ENCODE measurements at regions not wholly inside any gene's neighbourhood (a gene's known extent, or its start where the extent isn't known, plus 50 kb on each side); places are given as distances from the start of the nearest gene placed in this dataset.

DNA sequence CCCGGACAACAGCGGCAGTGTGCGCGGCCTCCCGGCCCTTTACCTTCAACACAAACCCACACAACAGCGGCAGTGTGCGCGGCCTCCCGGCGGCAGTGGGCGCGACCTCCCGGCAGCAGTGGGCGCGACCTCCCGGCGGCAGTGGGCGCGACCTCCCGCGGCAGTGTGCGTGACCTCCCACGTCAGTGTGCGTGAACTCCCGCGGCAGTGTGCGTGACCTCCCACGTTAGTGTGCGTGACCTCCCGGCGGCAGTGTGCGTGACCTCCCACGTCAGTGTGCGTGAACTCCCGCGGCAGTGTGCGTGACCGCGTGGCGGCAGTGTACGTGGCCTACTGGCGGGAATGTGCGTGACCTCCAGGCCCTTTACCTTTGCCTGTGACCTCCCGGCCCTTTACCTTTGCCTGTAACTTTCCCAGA, 576.6 kb upstream of the FRG1 start:
- DNase-seq (ENCODE audit: low spot score): no peak

DNA sequence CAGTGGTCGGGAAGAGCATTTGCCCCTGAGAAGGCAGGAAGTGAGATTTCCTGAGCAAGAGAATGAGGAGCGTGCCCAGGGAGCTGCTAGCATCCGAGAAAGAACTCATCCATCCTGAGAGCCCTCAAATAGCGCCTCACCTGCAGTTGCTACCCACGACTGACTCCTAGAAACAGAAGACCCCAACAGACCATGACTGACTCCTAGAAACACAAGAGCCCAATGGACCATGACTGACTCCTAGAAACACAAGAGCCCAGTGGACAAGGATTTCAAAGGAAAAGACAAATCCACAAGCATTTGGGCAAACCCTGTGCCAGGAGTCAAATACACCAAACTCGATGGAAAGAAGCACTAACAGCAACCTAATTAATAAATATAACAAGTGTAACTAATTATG, 575.2 kb upstream of the FRG1 start:
- DNase-seq (ENCODE audit: low spot score): no peak

DNA sequence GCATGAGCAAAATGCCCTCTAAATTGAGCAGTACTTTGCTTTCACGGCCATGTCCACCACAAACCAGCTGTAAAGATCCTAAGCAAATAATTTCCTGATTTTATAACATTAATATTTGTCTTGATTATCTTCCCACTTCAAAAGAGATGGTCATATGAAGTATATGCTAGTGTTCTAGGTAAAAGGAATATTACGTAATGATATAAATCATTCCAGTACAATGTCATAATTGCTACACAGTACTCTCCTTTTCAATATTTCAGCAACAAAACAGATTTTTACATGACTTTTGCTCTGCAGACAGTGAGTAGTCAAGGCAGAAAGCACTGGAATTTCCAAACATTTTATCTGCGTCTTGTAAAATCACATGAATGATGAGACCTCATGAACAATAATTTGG, 572.8 kb upstream of the FRG1 start:
- DNase-seq (ENCODE audit: low spot score): no peak

DNA sequence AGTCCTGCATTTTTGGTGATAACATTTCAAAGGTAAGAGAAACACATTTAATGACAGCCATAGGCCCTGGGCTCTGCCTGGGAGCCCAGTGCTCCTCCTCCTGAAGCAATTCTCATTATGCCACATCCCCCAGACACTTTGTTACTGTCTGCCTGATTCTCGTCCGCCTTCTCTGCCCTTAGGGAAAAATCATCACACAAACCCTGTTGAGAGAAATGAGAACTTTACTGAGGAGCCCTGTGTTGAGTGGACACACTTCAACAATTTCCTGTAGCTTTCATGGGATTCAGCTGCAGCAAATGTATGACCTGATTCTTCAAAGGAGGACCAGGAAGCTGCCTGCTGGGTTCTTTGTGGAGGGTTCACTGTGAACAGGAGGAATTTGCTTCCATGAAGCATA, 566.5 kb upstream of the FRG1 start:
- no peak for DNase-seq (ENCODE audit: low spot score)

DNA sequence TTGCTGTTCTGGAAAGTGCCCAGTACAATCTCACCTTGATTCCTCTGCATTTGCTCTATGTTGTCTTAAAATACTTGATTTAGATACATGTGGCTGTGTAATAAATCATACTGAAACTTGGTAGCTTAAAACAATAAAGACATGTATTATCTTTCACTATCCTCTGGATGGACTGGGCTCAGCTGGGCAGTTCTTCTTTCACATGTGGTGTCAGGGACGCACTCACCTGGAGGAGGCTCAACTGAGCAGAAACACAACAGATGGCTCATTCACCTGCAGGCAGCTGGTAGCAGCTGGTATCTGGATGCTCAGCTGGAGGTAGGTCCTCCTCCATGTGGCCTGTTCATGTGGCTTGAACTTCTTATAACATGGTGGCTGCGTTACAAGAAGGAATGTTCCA, 563.8 kb upstream of the FRG1 start:
- no peak for DNase-seq (ENCODE audit: low spot score)

DNA sequence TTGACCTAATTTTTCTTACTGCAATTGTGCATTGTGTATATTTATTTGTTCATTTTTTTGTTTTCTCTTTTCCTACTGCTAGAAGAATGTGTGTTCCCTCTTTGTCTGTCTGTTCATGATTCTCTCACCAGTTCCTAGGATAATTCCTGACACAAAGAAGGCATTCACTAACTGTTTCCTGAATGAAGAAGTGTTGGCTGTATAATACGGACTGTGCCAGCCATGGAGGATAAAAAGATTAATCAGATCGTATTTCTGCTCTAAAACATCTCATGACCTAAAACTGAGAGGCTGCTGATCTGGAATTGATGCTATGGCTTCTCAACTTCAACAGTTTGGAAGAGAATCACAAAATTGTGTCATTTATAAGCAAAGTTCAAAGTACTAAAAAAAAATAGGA, 563.1 kb upstream of the FRG1 start:
- no peak for DNase-seq (ENCODE audit: low spot score)

DNA sequence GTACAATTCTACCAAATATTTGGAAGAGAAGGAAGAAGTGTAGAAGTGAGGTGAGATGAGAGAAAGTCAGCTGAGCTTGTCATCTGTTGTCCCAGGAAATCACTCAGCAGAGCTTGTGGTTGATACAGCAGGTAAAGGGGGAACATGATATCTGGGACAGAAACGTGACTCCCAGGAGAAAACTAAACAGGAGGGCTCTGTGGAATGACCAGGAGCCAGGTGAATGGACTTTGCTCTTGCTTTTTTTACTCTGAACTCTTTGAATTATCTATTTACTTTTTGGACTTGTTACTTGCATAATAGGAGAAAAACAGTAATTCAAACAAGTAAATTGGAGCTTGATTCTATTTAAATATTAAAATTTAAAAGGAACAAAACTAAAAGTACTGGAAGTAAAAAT, 555.6 kb upstream of the FRG1 start:
- DNase-seq (ENCODE audit: low spot score): no peak

DNA sequence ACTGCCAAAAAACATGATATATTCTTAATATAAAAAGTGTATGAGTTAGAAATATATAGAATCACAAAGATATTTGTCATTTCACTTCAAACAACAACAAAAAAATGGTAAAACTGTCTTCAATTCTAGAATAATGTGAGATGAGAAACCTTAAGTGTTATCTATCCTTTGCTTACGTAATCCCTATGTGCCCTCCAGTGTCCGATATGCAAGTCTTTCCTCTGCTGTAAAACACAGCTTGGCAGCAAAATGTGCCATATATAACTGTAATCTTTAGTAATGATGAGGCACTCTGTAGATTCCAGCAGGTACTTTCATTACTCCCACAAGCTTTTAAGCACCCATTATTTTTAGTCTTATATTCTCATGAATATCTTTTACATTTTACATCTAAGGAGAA, 555.1 kb upstream of the FRG1 start:
- no peak for DNase-seq (ENCODE audit: low spot score)

DNA sequence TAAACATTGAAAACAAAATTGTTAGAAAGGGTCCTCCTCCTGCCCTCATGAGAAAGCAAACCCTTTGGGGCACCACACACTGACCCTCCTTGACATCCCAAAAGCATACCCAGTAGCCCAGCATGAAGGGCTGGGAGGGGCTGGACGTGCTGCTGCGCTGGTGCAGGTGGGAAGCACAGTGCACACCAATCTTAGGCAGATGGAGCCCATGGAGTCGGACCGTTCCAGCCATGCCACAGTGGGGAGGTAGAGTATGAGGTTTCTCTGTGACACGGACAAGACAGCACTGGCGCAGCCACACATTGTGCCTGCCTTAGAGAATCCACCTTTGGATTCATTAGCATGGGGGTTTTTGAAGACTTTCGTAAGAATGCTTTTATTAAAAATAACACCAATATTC, 544.2 kb upstream of the FRG1 start:
- DNase-seq (ENCODE audit: low spot score): no peak

DNA sequence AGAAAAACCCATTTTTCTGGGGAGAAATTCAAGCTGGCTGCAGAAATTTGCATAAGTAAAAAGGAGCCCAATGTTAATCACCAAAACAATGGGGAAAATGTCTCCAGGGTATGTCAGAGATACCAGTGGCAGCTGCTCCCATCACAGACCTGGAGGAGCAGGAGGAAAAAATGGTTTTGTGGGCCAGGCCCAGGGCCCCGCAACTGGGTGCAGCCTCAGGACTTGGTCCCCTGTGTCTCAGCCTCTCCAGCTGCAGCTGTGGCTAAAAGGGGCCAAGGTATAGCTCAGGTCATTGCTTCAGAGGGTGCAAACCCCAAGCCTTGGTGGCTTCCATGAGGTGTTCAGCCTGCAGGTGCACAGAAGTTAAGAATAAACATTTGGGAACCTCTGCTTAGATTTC, 536.4 kb upstream of the FRG1 start:
- no peak for DNase-seq (ENCODE audit: low spot score)

DNA sequence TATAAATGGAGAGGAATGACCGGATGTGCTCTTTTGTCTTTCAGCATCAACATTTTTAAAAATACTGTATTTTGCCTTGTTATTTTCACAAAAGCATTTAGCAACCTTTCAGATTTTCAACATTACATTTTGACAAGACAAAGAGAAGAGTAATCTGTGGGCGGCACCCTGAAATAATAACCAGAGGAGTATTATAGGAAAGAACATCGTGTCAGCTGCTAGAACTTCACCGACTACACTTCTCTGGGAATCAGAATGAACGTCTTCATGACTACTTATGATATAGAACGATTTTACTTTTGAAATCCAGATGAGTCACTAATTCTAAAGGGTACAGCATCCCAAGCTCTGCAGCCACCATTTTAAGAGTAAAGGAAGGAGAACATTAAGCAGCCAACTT, 531.5 kb upstream of the FRG1 start:
- no peak for DNase-seq (ENCODE audit: low spot score)

DNA sequence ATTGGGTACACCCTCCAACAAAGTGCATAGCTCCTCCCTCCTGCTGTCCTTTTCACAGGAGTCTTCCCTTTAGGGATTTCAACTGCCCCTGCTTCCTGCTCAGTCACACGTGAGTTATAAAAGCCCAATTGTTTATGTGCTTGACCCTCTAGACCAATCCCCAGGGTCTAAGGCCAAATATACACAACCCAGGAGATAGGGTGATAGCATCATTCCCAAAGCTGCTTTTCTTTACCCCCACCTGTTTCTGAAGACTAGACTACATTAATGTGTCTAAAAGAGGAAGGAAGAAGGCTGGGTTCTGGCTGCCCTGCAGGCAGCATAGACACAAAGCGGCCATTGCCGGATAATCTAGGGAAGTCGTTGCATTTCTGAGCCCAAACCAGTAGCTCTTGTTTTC, 526.7 kb upstream of the FRG1 start:
- no peak for DNase-seq (ENCODE audit: low spot score)

DNA sequence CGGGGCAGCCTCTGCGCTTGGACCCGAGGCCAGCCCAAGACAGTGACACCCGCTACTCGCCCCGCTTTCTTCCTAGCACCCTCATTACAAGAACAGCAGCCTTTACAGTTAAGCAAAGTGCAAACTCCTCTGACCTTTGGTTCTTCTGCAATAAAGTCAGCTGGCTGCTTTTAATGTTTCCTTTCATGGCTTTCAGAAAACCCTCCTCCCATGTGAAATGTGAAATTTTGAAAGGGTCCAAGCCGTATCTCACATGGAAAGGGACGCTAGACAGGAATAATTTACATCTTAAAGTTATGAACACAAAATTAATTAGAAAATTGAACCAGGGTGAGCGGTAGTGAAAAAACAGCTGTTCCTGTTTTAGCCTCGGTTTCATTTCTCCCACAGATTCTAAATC, 520.1 kb upstream of the FRG1 start:
- no peak for DNase-seq (ENCODE audit: low spot score)

DNA sequence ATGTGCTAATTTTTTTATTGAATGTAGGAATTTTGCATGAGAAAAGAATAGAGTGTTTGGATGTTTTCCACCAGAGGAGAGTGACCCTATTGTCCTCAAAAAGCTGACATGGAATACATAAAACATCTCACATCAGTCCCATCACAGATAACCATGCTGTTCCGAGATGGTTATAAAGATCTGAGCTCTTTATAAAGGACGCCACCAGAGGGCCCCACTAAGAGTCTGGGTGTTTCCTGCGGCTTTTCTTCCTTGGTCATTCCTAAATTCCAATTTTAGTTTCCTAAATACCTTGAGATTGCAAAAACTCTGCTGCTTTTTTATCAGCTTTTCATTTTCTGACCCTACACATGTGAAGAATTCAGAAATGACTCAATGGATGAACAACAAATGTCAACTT, 504.5 kb upstream of the FRG1 start:
- no peak for DNase-seq (ENCODE audit: low spot score)

DNA sequence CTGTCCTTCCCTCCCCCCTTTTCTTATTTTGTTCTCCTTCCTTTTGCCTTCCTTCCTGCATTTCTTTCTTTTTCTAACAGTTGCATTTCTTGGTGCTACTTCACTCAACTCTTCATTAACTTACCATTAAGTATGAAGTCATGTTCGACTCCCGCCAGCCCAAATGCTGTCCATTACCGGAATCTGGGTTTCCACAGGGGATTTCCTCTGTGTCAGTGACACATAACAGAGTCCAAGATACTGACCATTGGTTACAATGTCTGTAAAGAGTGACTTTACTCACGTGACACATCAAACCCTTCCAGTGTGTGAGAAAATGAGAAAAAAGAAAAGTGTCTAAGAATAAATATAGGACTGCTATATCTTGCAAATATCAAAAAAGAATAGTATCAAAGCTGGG, 500.0 kb upstream of the FRG1 start:
- no peak for DNase-seq (ENCODE audit: low spot score)

DNA sequence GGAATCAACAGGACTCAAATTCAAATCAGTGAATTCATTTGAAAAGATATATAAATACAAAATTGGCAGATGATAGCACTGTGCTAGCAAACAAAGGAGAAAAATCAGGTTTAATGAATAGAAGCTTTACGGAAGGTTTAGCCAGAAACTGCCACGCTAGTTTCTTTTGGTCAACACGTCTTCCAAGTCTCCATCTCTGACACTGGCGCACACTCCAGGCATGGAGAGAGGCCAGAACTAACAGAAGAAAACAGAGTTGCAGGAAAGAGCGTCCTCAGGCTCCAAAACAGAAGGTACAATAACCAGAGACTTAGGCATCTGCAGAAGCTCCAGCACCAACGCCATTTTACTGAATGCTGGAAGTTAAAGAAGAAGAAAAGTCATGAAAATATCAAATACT, 497.3 kb upstream of the FRG1 start:
- DNase-seq (ENCODE audit: low spot score): no peak

DNA sequence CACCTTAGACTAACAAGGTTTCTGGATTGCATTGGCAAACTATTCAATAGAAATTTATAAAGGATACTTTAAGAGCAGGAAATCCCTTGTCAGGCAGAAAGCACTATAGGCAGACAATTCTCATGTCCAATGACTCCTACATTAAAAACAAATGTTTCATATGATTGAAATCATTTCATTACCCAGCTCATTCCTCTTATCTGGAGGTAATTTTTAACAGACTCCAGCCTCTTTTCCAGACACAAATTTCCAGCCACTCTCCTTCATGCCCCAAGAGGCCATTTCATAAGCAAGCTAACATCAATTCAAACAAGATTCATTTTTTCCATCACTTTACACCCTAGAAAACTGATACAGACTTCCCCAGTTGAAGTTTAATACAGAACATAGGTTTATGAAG, 495.1 kb upstream of the FRG1 start:
- DNase-seq (ENCODE audit: low spot score): no peak

DNA sequence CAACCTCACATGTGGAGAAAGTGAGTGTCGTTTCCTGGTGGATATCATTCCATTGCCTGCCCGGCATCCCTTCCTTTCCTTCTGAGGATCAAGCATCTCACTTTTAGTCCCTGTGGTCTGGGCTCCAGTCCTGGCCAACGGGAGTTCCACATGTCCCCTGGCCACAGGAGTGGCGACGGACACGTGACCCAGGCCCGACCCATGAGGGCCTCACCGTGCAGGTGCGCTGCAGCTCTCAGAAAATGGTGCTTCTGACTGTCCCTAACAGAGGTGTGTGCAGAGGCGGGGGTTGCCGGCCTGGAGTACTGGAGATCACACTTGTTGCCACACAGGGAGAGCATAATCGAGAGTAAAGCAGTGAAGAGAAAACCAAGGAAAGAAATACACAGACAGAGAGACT, 476.9 kb upstream of the FRG1 start:
- DNase-seq (ENCODE audit: low spot score): no peak

DNA sequence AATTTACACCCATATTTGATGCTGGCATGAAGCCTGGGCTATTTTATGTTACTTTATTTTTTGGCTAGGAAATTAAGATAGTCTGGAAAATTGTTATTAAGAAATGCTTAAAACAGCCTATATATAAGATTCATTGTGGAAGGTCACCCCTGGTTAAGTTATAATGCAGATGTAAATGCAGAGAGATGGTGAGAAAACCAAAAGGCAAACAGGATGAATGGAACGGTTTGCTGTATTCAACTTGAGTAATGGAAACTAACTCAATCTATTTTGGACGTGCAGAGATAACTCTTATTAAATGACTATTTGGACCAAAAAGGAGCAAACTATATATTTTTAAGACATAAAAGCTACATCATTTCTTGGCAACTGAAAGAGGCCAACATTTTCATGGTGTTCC, 446.3 kb upstream of the FRG1 start:
- DNase-seq (ENCODE audit: low spot score): no peak

DNA sequence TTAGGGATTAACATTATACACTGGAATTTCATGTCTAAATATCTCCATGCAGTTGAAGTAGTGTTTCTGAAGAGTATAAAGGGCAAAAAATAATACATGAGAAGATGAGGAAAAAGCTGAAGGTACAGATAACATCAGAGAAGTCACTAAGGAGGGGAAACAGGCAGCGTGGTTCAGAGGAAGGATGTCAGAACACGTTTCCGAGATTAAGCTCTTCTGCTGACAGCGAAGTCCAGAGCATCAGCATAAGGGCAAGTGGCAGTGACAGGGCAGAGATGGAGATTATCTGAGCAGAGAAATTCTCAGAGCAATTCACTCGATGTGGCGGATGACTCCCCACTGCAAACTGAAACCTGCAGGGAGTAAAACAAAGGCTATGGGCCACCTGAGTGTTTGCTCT, 443.2 kb upstream of the FRG1 start:
- DNase-seq (ENCODE audit: low spot score): no peak

DNA sequence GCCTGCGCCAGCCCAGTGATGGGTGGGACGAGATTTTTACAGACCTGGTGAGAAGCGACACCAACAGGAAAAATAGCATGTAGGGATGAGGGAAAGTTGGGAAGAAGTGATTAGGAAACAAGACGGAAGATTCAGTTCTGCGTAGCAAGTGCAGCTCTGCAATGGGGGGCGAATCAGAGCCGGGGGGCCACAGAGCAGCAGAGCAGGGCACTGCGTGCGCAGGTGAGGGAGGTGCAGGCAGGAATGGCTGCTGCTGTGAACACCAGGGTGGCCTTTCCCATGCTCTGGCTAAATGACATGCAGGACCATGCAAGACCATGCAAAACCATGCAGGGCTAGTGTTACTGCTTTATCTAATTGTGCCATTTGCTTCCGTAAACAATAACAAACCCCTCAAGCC, 442.7 kb upstream of the FRG1 start:
- no peak for DNase-seq (ENCODE audit: low spot score)

DNA sequence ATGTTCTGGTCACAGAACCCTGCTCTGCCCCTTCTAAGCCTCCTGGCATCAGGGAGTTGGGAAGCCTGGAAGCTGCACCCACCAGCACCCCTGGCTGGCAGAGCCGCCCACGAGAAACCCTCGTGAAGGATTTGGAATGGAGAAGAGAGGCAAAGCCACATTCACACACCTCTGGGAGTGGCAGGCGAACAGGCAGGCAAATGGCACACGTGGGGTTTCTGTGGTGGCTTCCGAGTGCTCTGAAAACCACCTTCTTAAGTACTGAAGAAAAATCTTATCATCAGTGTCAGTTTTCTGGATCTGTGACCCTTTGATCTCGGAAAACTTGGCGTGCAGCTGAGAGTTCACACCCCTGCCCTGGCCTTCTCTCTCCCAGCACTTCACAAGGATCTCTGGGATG, 442.2 kb upstream of the FRG1 start:
- no peak for DNase-seq (ENCODE audit: low spot score)

DNA sequence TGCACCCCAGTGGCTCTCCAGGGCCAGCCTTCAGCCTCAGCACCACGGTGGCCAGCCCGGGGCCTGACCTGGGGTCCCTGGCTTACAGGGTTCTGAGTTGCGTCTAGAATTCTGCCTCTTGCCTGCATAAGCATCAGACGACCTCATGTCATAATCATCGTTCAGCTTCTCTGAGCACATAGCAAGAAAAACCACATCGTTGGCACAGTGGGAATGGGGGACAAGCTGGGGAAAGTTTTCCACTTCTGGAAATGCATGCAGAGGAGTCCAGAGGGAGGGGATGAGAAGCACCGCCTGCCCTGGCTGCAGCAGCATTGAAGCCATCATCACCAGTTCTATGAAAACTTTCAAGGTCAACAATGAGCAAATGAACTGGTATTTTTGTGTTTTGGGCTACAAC, 441.0 kb upstream of the FRG1 start:
- DNase-seq (ENCODE audit: low spot score): no peak

DNA sequence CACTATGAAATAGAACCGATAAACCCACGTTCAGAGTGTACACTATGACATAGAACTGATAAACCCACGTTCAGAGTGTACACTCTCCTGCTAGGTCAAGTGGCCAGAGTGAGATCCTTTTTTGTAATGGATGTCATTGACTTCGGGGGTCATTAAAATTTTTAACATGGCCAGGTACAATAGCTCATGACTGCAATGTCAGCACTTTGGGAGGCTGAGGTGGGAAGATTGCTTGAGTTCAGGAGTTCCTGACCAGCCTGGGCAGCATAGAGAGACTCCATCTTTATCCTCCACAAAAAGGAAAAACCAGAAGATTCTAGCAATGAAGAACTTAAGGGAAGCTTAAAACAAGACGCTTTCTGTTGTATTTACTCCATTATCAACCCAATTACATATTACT, 439.7 kb upstream of the FRG1 start:
- DNase-seq (ENCODE audit: low spot score): no peak

DNA sequence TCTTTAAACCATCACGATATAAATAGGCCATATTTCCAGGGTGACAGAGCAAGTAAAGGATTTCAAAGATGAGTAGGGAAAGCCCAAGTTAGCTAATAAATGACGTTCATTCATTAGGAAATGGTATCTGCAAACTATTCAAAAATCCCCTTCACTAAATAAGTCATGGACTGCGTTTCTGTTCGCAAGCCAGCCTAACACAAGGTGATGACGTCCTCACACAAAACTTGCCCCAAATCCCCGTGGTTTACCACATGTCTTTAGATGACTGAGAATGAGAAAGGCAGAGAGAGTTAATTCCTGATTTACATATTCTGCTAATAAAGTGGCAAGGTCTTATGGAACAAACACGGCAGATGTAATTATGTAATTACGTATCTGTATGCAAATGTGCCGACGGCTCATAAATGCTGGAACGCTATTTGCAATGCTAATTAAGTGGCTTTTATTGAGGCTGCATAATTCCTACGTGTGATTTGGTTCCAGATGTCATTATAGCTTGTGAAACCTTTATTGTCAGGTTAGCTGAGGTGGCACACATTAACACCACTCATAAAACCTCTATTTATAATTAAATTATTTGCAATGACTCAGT, 437.7 kb upstream of the FRG1 start:
- DNase-seq (ENCODE audit: low spot score): no peak
